ENCODE measurements at regions not wholly inside any gene's neighbourhood (a gene's known extent, or its start where the extent isn't known, plus 50 kb on each side); places are given as distances from the start of the nearest gene placed in this dataset.

DNA sequence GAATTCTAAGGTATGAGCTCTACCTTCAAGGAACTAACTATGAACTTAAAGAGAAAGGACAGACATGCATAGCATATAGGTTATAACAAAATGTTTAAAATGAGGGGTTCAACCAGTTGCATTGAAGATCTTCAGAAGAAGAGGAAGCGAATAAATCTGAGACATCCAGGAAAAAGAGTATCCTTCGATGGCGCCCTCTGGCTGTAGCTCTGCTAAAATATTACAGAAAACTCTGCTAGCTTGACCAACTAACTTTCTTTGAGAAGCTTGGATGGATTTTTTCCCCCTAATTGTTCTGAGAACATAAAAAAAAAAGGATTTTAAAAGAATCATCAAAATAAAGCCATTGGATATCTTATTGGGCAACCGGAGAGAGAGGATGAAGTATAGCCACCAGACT is 659.9 kb upstream of the SOX9 start:
- Histone ChIP-seq H3K4me3 (replicated peaks; ENCODE audit: low read depth, low read length) (no peak overlapping the region), H3K36me3 (ENCODE audit: control insufficient read depth, insufficient read depth, low read length) (no peaks in the 10 kb centered on the region), H3K27me3 (replicated peaks; ENCODE audit: control insufficient read depth, insufficient read depth, low read length) (no peaks in the 10 kb centered on the region)
- DNase-seq (ENCODE audit: extremely low read depth, insufficient read length) = no peak
- TF ChIP-seq, protein P1, sequence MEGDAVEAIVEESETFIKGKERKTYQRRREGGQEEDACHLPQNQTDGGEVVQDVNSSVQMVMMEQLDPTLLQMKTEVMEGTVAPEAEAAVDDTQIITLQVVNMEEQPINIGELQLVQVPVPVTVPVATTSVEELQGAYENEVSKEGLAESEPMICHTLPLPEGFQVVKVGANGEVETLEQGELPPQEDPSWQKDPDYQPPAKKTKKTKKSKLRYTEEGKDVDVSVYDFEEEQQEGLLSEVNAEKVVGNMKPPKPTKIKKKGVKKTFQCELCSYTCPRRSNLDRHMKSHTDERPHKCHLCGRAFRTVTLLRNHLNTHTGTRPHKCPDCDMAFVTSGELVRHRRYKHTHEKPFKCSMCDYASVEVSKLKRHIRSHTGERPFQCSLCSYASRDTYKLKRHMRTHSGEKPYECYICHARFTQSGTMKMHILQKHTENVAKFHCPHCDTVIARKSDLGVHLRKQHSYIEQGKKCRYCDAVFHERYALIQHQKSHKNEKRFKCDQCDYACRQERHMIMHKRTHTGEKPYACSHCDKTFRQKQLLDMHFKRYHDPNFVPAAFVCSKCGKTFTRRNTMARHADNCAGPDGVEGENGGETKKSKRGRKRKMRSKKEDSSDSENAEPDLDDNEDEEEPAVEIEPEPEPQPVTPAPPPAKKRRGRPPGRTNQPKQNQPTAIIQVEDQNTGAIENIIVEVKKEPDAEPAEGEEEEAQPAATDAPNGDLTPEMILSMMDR (IDR thresholded peaks at IDR 0.05; ENCODE audit: insufficient read depth, low read length, poor library complexity, severe bottlenecking) = peak; percentile 18

DNA sequence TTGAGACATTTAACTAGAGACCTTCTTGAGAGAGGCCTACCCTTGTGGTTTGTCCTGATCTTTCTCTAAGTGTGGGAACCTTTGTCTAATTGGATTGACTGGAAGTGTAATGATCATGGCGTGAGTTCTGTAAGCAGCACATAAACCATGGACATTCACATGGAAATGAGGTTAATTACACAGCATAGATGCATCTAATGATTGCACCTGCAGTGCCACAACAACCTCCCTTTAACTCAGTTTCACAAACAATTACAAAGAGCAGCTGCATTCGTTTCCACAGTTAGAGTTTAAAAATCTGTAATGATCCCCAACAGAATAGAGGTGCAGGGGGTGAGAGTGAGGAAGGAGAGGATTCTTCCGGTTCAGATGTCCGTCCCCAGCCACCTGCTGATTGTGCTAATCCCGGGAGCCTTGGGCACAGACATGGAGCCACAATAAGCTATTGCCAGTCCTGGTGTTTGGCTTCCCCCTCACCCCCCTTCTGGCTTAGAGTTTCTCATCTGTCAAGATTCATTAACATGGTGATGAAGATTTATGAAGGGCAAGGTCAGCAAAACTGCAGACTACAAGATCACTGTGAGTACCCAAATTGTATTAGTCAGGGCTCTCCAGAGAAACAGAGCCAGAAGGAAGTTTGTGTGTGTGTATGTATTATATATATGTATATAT is 659.2 kb upstream of the SOX9 start:
- Histone ChIP-seq H3K4me3 (replicated peaks; ENCODE audit: low read depth, low read length) (no peak overlapping the region), H3K36me3 (ENCODE audit: control insufficient read depth, insufficient read depth, low read length) (no peaks in the 10 kb centered on the region), H3K27me3 (replicated peaks; ENCODE audit: control insufficient read depth, insufficient read depth, low read length) (no peaks in the 10 kb centered on the region)
- no peak for DNase-seq (ENCODE audit: extremely low read depth, insufficient read length)
- TF ChIP-seq, protein P1 (IDR thresholded peaks at IDR 0.05; ENCODE audit: insufficient read depth, low read length, poor library complexity, severe bottlenecking) = no peak

DNA sequence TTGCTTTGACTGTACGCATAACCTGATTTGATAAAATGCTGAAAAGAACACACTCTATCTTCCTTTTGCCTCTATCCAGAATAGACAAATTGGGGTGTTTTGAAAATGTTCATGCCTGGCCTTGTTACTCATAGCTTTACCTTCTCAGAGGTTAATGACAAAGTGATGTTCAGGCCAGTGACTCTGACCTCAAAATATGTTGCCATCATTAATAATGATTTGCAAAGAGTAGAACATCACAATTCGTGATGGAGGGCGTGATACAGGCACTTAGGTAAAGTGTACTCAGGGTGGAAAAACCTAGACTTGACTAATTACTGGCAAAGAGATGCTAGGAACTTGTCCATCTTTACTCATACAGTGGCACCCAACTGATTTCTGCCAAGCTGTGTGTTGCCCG is 656.6 kb upstream of the SOX9 start:
- no peak for DNase-seq (ENCODE audit: extremely low read depth, insufficient read length)
- TF ChIP-seq, protein P1 (IDR thresholded peaks at IDR 0.05; ENCODE audit: insufficient read depth, low read length, poor library complexity, severe bottlenecking) = no peak
- no peak overlapping the region for H3K4me3 ChIP-seq (replicated peaks; ENCODE audit: low read depth, low read length)
- no peaks in the 10 kb centered on the region for H3K27me3 ChIP-seq (replicated peaks; ENCODE audit: control insufficient read depth, insufficient read depth, low read length)
- no peaks in the 10 kb centered on the region for H3K36me3 ChIP-seq (ENCODE audit: control insufficient read depth, insufficient read depth, low read length)

DNA sequence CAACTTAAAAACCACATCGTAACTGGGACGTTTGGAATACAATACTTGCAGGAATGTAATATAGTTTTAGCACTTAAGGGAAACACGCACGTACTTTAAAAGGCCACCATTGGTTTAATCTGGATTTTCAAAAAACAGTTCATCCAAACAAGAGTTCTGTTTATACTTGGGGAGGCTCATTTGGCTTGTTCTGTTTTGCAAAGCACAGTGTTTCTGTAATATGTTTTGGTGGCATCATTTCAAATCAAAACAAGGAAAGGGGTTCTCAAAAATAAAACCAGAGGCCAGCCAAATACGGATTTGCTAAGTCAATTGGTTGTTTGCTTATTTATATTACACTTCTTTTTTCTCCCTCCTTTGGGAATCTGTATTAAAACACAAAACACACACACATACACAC is 656.1 kb upstream of the SOX9 start:
- TF ChIP-seq, protein P1 (IDR thresholded peaks at IDR 0.05; ENCODE audit: insufficient read depth, low read length, poor library complexity, severe bottlenecking) = no peak
- H3K27me3 ChIP-seq (replicated peaks; ENCODE audit: control insufficient read depth, insufficient read depth, low read length) = no peaks in the 10 kb centered on the region
- H3K4me3 ChIP-seq (replicated peaks; ENCODE audit: low read depth, low read length) = no peak overlapping the region
- no peak for DNase-seq (ENCODE audit: extremely low read depth, insufficient read length)
- H3K36me3 ChIP-seq (ENCODE audit: control insufficient read depth, insufficient read depth, low read length) = no peaks in the 10 kb centered on the region

DNA sequence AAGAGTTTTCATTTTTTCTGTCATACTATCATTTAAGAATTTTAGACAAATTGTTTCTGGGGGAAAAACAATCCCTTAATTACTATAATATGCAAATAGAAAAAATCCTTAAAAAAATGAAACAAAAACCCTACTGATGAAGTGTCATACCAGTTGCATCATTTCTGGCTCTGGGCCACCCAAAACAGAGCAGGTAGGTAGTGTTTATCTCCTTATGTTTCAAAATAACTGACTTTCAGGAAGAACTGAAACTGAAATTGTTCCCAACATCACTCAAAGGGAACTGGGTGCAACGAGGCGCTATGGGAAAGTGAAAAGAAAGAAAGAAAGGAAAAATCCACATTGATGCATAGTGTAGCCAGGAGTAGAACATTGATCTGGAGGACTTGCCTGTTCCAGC is 653.1 kb upstream of the SOX9 start:
- H3K27me3 ChIP-seq (replicated peaks; ENCODE audit: control insufficient read depth, insufficient read depth, low read length) = no peaks in the 10 kb centered on the region
- H3K4me3 ChIP-seq (replicated peaks; ENCODE audit: low read depth, low read length) = no peak overlapping the region
- no peak for DNase-seq (ENCODE audit: extremely low read depth, insufficient read length)
- H3K36me3 ChIP-seq (ENCODE audit: control insufficient read depth, insufficient read depth, low read length) = no peaks in the 10 kb centered on the region
- TF ChIP-seq, protein P1 (IDR thresholded peaks at IDR 0.05; ENCODE audit: insufficient read depth, low read length, poor library complexity, severe bottlenecking) = no peak

DNA sequence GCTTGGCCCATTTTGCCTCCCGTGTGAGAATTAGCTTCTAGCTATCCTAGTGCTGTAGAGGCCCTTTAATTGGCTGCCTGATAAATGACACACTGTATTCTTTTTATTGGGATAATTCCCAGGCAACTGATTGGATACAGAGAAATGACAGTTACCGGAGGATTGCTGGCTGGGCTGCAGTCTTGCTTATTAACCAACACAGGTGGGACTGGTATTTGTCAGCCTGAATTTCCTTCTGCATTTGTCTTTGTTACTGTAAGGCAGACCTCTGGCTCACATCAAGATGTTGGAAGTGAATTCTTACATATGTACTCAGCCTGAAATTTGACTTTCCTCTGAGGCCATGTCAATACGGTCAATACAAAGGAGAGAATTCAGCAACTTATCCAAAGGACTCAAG is 650.8 kb upstream of the SOX9 start:
- TF ChIP-seq, protein P1 (IDR thresholded peaks at IDR 0.05; ENCODE audit: insufficient read depth, low read length, poor library complexity, severe bottlenecking) = no peak
- Histone ChIP-seq H3K36me3 (ENCODE audit: control insufficient read depth, insufficient read depth, low read length) (no peaks in the 10 kb centered on the region), H3K27me3 (replicated peaks; ENCODE audit: control insufficient read depth, insufficient read depth, low read length) (no peaks in the 10 kb centered on the region), H3K4me3 (replicated peaks; ENCODE audit: low read depth, low read length) (no peak overlapping the region)
- no peak for DNase-seq (ENCODE audit: extremely low read depth, insufficient read length)

Data from GM06990 (cell line).